ENCODE measurements at regions not wholly inside any gene's neighbourhood (a gene's known extent, or its start where the extent isn't known, plus 50 kb on each side); places are given as distances from the start of the nearest gene placed in this dataset.

- Histone ChIP-seq H3K27me3 (ENCODE audit: insufficient read depth, low read length, poor library complexity, severe bottlenecking) (no peaks in the 10 kb centered on the region), H2AFZ (ENCODE audit: low read length) (no peak overlapping the region), H3K4me1 (ENCODE audit: insufficient read depth, low read length, poor library complexity, severe bottlenecking) (peaks cover 8% of the 10 kb centered on the region), H3K79me2 (ENCODE audit: insufficient read depth, low read length) (no peaks in the 10 kb centered on the region), H4K20me1 (ENCODE audit: insufficient read depth, low read length, poor library complexity, severe bottlenecking) (no peaks in the 10 kb centered on the region), H3K9me3 (ENCODE audit: insufficient read depth, low read depth, low read length) (no peaks in the 10 kb centered on the region), H3F3A (ENCODE audit: low read depth) (no peaks in the 10 kb centered on the region), H3K4me2 (ENCODE audit: low read depth, low read length, poor library complexity, severe bottlenecking) (no peak overlapping the region), H3K36me3 (ENCODE audit: insufficient read depth, low read length) (no peaks in the 10 kb centered on the region), H3K4me3 (ENCODE audit: low read length, poor library complexity, severe bottlenecking) (no peak overlapping the region), H3K9ac (ENCODE audit: low read depth, low read length, poor library complexity, severe bottlenecking) (no peak overlapping the region), H3K9me2 (replicated peaks; ENCODE audit: low read depth, low read length) (no peaks in the 10 kb centered on the region)
- no peak for TF ChIP-seq CTCF (conservative IDR thresholded peaks at IDR 0.05; ENCODE audit: low read length)
- TF ChIP-seq EZH2phosphoT487 (IDR thresholded peaks at IDR 0.05; ENCODE audit: borderline replicate concordance), result no peak
Observed at GRCh38 chrX:13169684-13170083, 125.3 kb upstream of the FAM9C start.

GRCh38 chrX:13168269-13168668 lies 123.8 kb upstream of the FAM9C start:
- peak overlapping the region; percentile 81 for H2AFZ ChIP-seq (ENCODE audit: low read length)
- no peak overlapping the region for H3K9ac ChIP-seq (ENCODE audit: low read depth, low read length, poor library complexity, severe bottlenecking)

GRCh38 chrX:13167481-13168231 lies 123.2 kb upstream of the FAM9C start:
- no peaks in the 10 kb centered on the region for H3K9me3 ChIP-seq (ENCODE audit: insufficient read depth, low read depth, low read length)
- no peak overlapping the region for H3K4me3 ChIP-seq (ENCODE audit: low read length, poor library complexity, severe bottlenecking)
- peak overlapping the region; percentile 81 for H2AFZ ChIP-seq (ENCODE audit: low read length)
- no peaks in the 10 kb centered on the region for H3K36me3 ChIP-seq (ENCODE audit: insufficient read depth, low read length)
- H4K20me1 ChIP-seq (ENCODE audit: insufficient read depth, low read length, poor library complexity, severe bottlenecking), result no peaks in the 10 kb centered on the region
- TF ChIP-seq EZH2phosphoT487 (IDR thresholded peaks at IDR 0.05; ENCODE audit: borderline replicate concordance) (no peak), CTCF (conservative IDR thresholded peaks at IDR 0.05; ENCODE audit: low read length) (no peak)
- no peak overlapping the region for H3K9ac ChIP-seq (ENCODE audit: low read depth, low read length, poor library complexity, severe bottlenecking)
- no peaks in the 10 kb centered on the region for H3F3A ChIP-seq (ENCODE audit: low read depth)
- H3K9me2 ChIP-seq (replicated peaks; ENCODE audit: low read depth, low read length), result no peaks in the 10 kb centered on the region
- no peaks in the 10 kb centered on the region for H3K27me3 ChIP-seq (ENCODE audit: insufficient read depth, low read length, poor library complexity, severe bottlenecking)
- no peaks in the 10 kb centered on the region for H3K79me2 ChIP-seq (ENCODE audit: insufficient read depth, low read length)
- peaks cover 8% of the 10 kb centered on the region for H3K4me1 ChIP-seq (ENCODE audit: insufficient read depth, low read length, poor library complexity, severe bottlenecking)
- H3K4me2 ChIP-seq (ENCODE audit: low read depth, low read length, poor library complexity, severe bottlenecking), result no peak overlapping the region

More at GRCh38 chrX:13168269-13168668, 123.8 kb upstream of the FAM9C start:
- H3K79me2 ChIP-seq (ENCODE audit: insufficient read depth, low read length), result no peaks in the 10 kb centered on the region
- no peaks in the 10 kb centered on the region for H3K27me3 ChIP-seq (ENCODE audit: insufficient read depth, low read length, poor library complexity, severe bottlenecking)
- H4K20me1 ChIP-seq (ENCODE audit: insufficient read depth, low read length, poor library complexity, severe bottlenecking), result no peaks in the 10 kb centered on the region
- H3K4me1 ChIP-seq (ENCODE audit: insufficient read depth, low read length, poor library complexity, severe bottlenecking), result peaks cover 8% of the 10 kb centered on the region
- no peak for TF ChIP-seq EZH2phosphoT487 (IDR thresholded peaks at IDR 0.05; ENCODE audit: borderline replicate concordance)
- no peak for TF ChIP-seq CTCF (conservative IDR thresholded peaks at IDR 0.05; ENCODE audit: low read length)
- H3K4me3 ChIP-seq (ENCODE audit: low read length, poor library complexity, severe bottlenecking), result no peak overlapping the region
- no peaks in the 10 kb centered on the region for H3F3A ChIP-seq (ENCODE audit: low read depth)
- H3K9me3 ChIP-seq (ENCODE audit: insufficient read depth, low read depth, low read length), result no peaks in the 10 kb centered on the region
- no peaks in the 10 kb centered on the region for H3K36me3 ChIP-seq (ENCODE audit: insufficient read depth, low read length)
- H3K9me2 ChIP-seq (replicated peaks; ENCODE audit: low read depth, low read length), result no peaks in the 10 kb centered on the region
- H3K4me2 ChIP-seq (ENCODE audit: low read depth, low read length, poor library complexity, severe bottlenecking), result no peak overlapping the region

Measured in Loucy (cell line).